ENCODE measurements at regions not wholly inside any gene's neighbourhood (a gene's known extent, or its start where the extent isn't known, plus 50 kb on each side); places are given as distances from the start of the nearest gene placed in this dataset.

DNA sequence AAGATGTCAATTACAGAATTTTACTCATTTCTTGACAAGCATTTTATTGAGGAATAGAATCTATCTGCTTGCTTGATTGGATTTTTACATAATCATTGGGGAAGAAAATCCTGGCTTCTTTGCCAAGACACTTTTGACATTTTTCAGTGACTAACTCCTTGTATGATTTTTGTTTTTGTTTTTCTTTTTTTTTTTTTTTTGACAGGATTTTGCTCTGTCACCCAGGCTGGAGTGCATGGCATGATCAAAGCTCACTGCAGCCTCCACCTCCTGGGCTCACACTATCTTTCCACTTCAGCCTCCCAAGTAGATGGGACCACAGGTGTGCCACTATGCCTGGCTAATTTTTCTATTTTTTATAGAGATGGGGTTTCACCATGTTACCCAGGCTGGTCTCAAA, 672.3 kb upstream of the RGMB start:
- no peaks in the 10 kb centered on the region for H4K20me1 ChIP-seq (ENCODE audit: insufficient read depth, low read length)
- H3K4me3 ChIP-seq (ENCODE audit: low read depth, low read length, poor library complexity, severe bottlenecking) = no peak overlapping the region
- no peaks in the 10 kb centered on the region for H3K79me2 ChIP-seq (ENCODE audit: insufficient read depth, low read length)
- H3K9me2 ChIP-seq (ENCODE audit: low read depth, low read length) = no peaks in the 10 kb centered on the region
- no peak overlapping the region for H3K4me2 ChIP-seq (ENCODE audit: low read length)
- no peak overlapping the region for H2AFZ ChIP-seq (ENCODE audit: low read length)
- no peak overlapping the region for H3K9ac ChIP-seq (ENCODE audit: low read length)
- H3K27ac ChIP-seq (ENCODE audit: low read depth, low read length, poor library complexity, severe bottlenecking) = no peak overlapping the region
- no peaks in the 10 kb centered on the region for H3K4me1 ChIP-seq (ENCODE audit: insufficient read depth, low read length, severe bottlenecking)
- H3F3A ChIP-seq (ENCODE audit: insufficient read depth, low read length) = no peaks in the 10 kb centered on the region
- no peaks in the 10 kb centered on the region for H3K27me3 ChIP-seq (ENCODE audit: insufficient read depth, low read length)
- no peaks in the 10 kb centered on the region for H3K9me3 ChIP-seq (ENCODE audit: low read length)
- TF ChIP-seq, protein P1, sequence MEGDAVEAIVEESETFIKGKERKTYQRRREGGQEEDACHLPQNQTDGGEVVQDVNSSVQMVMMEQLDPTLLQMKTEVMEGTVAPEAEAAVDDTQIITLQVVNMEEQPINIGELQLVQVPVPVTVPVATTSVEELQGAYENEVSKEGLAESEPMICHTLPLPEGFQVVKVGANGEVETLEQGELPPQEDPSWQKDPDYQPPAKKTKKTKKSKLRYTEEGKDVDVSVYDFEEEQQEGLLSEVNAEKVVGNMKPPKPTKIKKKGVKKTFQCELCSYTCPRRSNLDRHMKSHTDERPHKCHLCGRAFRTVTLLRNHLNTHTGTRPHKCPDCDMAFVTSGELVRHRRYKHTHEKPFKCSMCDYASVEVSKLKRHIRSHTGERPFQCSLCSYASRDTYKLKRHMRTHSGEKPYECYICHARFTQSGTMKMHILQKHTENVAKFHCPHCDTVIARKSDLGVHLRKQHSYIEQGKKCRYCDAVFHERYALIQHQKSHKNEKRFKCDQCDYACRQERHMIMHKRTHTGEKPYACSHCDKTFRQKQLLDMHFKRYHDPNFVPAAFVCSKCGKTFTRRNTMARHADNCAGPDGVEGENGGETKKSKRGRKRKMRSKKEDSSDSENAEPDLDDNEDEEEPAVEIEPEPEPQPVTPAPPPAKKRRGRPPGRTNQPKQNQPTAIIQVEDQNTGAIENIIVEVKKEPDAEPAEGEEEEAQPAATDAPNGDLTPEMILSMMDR (IDR thresholded peaks at IDR 0.05; ENCODE audit: low read length) = no peak
- no peak for TF ChIP-seq EZH2 (IDR thresholded peaks at IDR 0.05; ENCODE audit: borderline replicate concordance, low read length)
- H3K36me3 ChIP-seq (ENCODE audit: insufficient read depth, low read length) = no peaks in the 10 kb centered on the region

GRCh38 chr5:98102936-98103335, 670.5 kb upstream of the RGMB start:
- H3K4me2 ChIP-seq (ENCODE audit: low read length) = no peak overlapping the region
- no peaks in the 10 kb centered on the region for H3K4me1 ChIP-seq (ENCODE audit: insufficient read depth, low read length, severe bottlenecking)
- no peaks in the 10 kb centered on the region for H3F3A ChIP-seq (ENCODE audit: insufficient read depth, low read length)
- no peak overlapping the region for H2AFZ ChIP-seq (ENCODE audit: low read length)
- no peak overlapping the region for H3K27ac ChIP-seq (ENCODE audit: low read depth, low read length, poor library complexity, severe bottlenecking)
- no peaks in the 10 kb centered on the region for H3K79me2 ChIP-seq (ENCODE audit: insufficient read depth, low read length)
- no peaks in the 10 kb centered on the region for H3K27me3 ChIP-seq (ENCODE audit: insufficient read depth, low read length)
- H4K20me1 ChIP-seq (ENCODE audit: insufficient read depth, low read length) = no peaks in the 10 kb centered on the region
- H3K4me3 ChIP-seq (ENCODE audit: low read depth, low read length, poor library complexity, severe bottlenecking) = no peak overlapping the region
- H3K9me2 ChIP-seq (ENCODE audit: low read depth, low read length) = no peaks in the 10 kb centered on the region
- TF ChIP-seq, protein P1 (IDR thresholded peaks at IDR 0.05; ENCODE audit: low read length) = no peak
- TF ChIP-seq EZH2 (IDR thresholded peaks at IDR 0.05; ENCODE audit: borderline replicate concordance, low read length) = no peak
- H3K36me3 ChIP-seq (ENCODE audit: insufficient read depth, low read length) = no peaks in the 10 kb centered on the region
- H3K9me3 ChIP-seq (ENCODE audit: low read length) = no peaks in the 10 kb centered on the region
- no peak overlapping the region for H3K9ac ChIP-seq (ENCODE audit: low read length)

GRCh38 chr5:98103807-98104206, 669.7 kb upstream of the RGMB start:
- no peak for TF ChIP-seq EZH2 (IDR thresholded peaks at IDR 0.05; ENCODE audit: borderline replicate concordance, low read length)
- TF ChIP-seq, protein P1 (IDR thresholded peaks at IDR 0.05; ENCODE audit: low read length) = no peak
- Histone ChIP-seq H3K4me1 (ENCODE audit: insufficient read depth, low read length, severe bottlenecking) (no peaks in the 10 kb centered on the region), H3K9ac (ENCODE audit: low read length) (no peak overlapping the region), H3K9me2 (ENCODE audit: low read depth, low read length) (no peaks in the 10 kb centered on the region), H3K4me2 (ENCODE audit: low read length) (no peak overlapping the region), H3K79me2 (ENCODE audit: insufficient read depth, low read length) (no peaks in the 10 kb centered on the region), H4K20me1 (ENCODE audit: insufficient read depth, low read length) (no peaks in the 10 kb centered on the region), H3K36me3 (ENCODE audit: insufficient read depth, low read length) (no peaks in the 10 kb centered on the region), H3K27ac (ENCODE audit: low read depth, low read length, poor library complexity, severe bottlenecking) (no peak overlapping the region), H3K4me3 (ENCODE audit: low read depth, low read length, poor library complexity, severe bottlenecking) (no peak overlapping the region), H3F3A (ENCODE audit: insufficient read depth, low read length) (no peaks in the 10 kb centered on the region), H2AFZ (ENCODE audit: low read length) (no peak overlapping the region), H3K27me3 (ENCODE audit: insufficient read depth, low read length) (no peaks in the 10 kb centered on the region), H3K9me3 (ENCODE audit: low read length) (no peaks in the 10 kb centered on the region)

All from OCI-LY1 (cell line).